Embryonic facial prominence (tissue), 1 donor: ENCODE measurements at regions not wholly inside any gene's neighbourhood (a gene's known extent, or its start where the extent isn't known, plus 50 kb on each side); places are given as distances from the start of the nearest gene placed in this dataset.
A peak's percentile ranks its signal among the peaks of the same experiment; 100 is the strongest.
"Not testable (repeated sequence)": the region's sequence is repeated elsewhere in the genome, so short reads cannot be mapped to it uniquely, and the experiment has no call there.

Experiments
- DNase-seq: peaks from one replicate; pipeline ENCODE4 v3.0.0-alpha.2; 2016; ENCODE audit errors: extremely low spot score

- DNase-seq: no peak
Observed at GRCh38 chr19:13712767-13713201, 51.5 kb upstream of the MRI1 start.

GRCh38 chr19:13707915-13708314, 56.4 kb upstream of the MRI1 start:
- DNase-seq: no peak

DNA sequence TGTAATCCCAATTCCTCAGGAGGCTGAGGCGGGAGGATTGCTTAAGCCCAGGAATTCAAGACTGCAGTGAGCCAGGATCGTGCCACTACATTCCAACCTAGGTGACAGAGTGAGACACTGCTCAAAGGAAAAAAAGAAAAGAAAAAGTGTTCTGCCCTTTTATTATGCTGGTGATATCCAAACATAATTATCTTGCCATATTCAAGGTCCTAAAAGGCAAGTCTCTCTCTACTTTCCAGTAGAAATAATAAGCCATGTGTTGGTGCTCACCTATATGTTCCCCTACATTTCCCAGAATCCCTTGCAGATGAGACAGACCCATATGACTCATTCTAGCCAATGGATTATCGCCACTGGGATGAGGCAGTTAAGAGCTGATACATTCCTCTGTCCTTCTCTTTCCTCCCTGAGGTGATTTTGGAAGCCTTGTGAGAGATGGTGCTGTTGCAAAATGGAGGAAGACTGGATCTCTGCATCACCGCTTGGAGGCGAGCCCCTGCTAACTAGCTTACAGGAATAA, 58.3 kb upstream of the MRI1 start:
- DNase-seq: no peak

DNA sequence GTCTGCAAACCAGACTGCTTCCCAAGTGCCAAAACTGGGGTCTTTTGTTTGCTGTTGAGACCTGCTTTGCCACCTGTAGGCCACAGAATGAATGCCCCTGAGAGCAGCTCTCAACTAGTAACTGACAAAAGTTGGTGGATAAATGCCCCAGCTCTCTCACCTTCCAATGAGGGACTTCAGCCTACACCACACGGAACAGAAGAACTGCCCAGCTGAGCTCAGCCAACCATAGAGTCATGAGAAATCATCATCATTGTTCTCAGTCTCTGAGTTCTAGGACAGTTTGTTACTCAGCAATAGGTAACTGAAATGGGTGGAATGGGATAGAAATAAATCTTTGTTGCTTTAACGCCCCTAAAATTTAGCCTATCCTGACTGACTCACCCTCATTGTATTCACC, 59.1 kb upstream of the MRI1 start:
- DNase-seq: no peak

- DNase-seq: no peak
Observed at GRCh38 chr19:13701624-13702023, 62.7 kb upstream of the MRI1 start.

GRCh38 chr19:13700621-13701020, 63.7 kb upstream of the MRI1 start:
- peak; percentile 13 for DNase-seq

DNA sequence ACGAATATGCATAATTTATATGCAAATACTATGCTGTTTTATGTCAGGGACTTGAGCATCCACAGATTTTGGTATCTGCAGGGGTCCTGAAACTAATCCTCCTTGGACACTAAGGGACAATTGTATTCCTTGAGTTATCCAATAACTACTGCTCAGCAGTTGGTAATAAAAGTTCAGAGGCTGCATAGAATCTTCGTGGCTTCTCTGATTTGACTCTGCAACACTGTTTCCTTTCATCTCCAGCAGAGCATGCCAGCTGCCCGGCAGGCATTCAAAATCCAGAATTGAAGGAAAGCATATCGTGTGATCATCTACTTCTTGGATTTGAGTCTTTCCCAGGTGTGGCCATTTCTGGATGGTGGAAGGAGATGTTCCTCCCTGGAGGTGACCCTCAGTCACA, 64.5 kb upstream of the MRI1 start:
- DNase-seq: no peak

DNA sequence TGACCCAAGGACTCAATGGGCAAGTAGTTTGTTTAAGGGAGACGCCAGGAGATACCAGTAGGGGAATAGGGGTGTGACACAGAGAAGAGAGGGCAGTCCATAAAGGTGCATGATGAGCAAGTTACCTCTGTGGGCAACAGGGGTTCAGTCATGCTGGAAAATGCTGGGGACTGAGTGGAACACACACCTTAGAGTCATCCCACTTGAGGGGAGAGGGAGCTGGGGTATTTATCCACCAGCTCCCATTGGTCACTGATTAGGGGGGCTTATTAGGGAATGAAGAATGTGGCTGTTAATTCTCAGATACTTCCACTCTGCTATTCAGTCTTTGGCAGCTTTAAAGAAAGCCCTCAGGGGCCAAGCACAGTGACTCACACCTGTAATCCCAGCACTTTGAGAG, 67.5 kb upstream of the MRI1 start:
- DNase-seq: no peak

DNA sequence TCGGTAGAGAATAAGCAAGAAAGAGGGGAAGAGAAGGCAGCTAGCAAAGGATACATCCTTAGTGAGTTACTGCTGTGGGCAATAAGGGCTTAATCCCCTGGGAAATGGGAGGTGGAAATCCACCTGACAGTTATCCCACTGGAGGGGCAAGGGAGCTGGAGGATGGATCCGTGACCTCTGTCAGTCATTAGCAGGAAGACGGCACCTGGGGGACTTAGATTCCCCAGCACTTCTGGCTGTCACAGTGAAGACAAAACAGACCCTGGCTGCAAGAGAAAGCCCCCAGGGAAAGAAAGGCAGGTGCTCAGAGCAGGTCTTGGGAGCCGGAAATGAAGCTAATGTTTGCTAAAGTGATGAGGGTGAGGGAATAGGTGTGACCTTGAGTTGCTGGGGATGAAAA, 70.4 kb upstream of the MRI1 start:
- DNase-seq: no peak

DNA sequence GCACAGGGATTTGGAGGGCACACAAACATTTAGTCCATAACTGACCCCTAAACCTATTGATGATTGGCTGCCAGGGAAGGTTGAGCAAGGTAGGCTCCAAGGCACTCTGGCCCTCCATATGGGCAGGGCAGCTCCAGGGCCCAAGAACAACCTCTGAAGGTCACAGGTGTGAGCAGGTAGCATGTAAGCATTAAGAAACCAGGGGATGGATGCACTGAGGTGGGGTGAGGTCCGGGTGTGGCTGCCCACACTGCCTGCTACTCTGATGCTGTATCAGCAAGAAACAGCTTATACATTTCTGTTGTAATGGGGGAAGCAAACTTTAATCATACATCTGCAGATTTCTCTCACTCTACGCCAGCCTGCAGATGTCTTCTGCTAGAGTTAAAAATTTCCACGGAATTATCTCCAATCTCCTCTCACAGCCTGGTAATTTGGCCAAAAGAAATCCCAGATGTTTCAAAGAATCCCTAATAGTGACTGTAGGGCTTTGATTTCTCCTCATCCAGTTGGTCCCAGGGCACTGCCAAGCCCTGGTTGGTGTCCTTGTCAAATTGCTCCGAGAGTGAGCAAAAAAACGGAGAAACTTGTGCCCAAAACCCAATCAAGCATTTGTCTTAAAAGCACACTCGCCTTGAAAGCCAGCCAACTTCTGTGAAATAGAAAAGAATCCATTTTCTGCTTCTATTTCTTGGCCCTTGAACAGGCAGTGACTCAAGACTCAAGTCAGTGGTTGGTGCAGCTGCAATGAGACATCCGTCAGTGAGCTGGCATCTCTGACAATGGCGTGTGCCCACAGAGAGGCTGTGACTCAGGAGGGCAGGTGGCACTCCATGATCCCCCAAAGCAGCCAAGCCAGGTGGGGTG, 72.5 kb upstream of the MRI1 start:
- DNase-seq: no peak

DNA sequence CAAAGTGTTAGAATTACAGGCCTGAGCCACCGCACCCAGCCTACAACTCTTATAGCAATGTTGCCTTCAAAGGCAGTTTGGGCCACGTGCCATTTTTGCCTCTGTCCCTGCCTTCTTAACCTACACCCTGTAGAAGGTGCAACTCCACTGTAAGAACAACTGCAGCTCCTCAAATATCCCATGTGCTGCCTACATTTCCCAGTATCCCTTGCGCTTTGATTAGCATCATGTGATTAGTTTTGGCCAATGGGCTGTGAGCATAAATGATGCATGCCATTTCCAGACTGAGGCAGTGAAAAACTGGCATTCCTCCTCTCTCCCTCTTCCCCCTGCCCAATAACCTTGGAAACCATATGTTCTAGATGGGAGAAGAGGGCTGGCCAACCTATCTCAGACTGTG, 75.2 kb upstream of the MRI1 start:
- DNase-seq: no peak

DNA sequence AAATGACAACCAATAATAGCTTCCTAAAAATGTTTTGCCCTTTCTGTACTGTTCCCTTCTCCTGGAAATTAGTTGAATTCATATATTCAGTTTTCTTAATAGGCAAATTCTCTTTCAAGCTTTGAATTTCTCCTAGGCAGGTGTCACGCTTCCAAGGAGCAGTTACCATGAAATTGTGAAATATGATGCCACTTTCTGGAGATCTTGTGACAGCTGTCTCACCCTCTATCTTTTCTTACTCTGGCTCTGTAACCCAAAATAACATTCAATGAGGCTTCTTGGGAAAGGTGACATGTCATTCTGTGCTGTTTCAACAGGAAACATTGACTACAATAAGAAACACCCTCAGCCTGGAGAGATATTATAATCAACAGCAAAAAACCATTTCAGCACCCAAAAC, 80.3 kb upstream of the MRI1 start:
- no peak for DNase-seq

DNA sequence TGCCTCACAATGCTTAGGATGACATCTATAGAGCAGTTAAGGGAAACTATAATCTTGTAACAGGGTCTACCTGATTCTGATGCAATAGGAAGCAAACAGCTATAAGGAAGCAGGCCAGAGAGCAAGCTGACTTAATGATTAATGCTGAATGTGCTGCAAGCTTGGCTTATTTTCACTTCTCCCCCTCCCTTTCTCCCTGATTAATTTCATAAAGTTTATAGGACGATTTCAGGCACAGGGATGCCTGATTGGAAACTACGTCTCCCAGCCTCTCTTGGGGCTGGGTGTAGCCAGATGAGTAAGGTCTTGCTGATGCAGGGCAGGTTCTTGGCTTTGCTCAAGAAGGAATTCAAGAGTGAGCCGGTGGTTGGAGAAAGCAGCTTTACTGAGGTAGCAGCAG, 82.8 kb upstream of the MRI1 start:
- no peak for DNase-seq

- not testable (repeated sequence) for DNase-seq
Observed at GRCh38 chr19:13680708-13681360, 83.5 kb upstream of the MRI1 start.

DNA sequence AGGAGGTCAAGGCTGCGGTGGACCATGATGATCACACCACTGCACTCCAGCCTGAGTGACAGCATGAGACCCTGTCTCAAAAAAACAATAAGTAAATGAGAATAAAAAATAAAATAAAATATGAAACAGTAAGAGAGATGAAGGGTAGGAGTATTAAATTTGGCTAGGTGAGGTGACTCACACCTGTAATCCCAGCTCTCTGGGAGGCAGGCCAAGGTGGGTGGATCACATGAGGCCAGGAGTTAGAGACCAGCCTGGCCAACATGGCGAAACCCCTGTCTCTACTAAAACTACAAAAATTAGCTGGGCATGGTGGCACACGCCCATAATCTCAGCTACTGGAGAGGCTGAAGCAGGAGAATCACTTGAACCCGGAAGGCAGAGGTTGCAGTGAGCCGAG, 87.4 kb upstream of the MRI1 start:
- DNase-seq: not testable (repeated sequence)

DNA sequence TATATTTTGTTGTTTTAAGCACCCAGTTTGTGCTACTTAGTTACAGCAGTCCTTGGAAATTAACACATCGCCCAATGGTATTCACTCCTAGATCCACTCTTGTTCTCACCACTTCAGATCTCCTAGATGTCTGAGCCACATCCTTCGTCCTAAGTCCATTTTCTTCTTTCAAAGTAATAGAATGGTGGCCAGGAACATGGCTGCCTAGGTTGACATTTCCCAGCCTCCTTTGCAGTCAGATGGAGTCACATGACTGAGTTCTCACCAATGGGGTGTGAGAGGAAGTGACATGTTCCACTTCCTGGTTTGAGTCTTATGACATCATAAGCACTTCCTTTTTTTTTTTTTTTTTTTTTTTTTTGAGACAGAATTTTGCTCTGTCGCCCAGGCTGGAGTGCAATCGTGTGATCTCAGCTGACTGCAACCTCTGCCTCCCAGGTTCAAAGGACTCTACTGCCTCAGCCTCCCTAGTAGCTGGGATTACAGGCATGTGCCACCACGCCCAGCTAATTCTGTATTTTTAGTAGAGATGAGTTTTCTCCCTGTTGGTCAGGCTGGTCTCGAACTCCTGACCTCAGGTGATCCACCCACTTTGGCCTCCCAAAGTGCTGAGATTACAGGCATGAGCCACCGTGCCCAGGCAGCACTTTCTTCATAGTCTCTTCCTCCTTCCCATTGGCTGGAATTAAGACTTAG, 91.7 kb upstream of the MRI1 start:
- not testable (repeated sequence) for DNase-seq

DNA sequence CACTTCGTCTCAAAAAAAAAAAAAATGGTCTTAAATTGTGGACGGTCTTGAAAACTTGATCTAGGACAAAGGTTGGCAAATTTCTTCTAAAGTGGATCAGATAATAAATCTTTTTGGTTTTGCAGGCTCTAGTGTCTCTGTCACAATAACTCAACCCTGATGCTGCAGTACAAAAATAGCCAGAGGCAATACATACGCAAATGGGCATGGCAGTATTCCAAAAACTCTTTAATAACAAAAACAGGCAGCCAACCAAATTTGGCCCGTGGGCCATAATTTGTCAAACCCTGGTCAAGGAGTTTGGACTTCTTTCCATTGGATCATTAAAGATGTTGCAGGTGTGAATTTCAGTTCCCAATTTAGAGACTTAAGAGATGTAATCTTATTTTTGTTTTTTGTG, 93.5 kb upstream of the MRI1 start:
- no peak for DNase-seq

DNA sequence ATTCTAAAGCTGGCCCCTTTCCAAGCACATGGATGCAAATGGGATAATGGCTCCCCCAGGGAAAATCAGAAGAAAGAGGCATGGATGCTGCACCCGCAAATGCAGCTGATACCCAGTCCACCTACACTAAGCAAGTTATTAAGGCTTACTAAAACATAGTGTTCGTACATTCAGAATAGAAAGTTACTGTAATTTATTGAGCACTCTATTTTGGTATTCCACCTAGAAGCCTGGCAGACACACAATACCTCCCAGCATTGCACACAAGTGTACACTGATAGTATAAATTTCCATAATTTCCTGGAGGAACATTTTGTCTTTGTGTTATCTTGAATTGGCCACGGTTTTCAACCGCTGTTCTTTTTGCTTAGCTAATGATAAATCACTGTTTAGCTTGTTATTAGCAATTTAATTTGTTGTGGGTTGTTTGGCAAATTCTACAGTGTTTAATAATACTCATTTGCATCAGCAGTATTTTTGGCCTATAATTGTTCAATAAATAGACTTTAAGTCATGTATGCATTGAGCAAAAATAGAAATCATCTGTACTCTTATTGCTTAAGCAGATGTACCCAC, 94.5 kb upstream of the MRI1 start:
- no peak for DNase-seq

DNA sequence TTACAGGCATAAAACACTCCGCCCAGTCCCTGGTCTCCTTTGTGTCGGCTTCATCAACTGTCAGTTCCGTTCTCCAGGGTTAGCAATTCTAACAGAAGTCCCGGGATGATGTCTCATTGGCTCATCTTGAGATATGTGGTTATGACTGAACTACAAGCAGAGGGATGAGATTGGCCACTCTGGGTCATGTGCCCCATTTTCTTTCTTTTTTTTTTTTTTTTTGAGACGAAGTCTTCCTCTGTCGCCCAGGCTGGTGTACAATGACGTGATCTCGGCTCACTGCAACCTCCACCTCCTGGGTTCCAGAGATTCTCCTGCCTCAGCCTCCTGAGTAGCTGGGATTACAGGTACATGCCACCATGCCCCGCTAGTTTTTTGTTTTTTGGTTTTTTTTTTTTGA, 95.4 kb upstream of the MRI1 start:
- no peak for DNase-seq

DNA sequence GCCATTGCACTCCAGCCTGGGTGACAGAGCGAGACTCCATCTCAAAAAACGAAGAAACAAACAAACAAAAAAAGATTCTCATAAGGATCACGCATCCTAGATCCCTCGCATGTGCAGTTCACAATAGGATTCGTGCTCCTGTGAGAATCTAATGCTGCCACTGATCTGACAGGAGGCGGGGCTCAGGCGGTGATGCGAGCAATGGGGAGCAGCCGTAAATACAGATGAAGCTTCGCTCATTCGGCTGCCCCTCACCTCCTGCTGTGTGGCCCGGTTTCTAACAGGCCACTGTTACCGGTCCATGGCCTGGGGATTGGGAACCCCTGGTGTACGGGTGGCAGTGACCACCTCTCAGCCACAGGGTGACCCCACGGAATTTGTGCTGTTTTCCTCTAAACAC, 98.2 kb upstream of the MRI1 start:
- no peak for DNase-seq

DNA sequence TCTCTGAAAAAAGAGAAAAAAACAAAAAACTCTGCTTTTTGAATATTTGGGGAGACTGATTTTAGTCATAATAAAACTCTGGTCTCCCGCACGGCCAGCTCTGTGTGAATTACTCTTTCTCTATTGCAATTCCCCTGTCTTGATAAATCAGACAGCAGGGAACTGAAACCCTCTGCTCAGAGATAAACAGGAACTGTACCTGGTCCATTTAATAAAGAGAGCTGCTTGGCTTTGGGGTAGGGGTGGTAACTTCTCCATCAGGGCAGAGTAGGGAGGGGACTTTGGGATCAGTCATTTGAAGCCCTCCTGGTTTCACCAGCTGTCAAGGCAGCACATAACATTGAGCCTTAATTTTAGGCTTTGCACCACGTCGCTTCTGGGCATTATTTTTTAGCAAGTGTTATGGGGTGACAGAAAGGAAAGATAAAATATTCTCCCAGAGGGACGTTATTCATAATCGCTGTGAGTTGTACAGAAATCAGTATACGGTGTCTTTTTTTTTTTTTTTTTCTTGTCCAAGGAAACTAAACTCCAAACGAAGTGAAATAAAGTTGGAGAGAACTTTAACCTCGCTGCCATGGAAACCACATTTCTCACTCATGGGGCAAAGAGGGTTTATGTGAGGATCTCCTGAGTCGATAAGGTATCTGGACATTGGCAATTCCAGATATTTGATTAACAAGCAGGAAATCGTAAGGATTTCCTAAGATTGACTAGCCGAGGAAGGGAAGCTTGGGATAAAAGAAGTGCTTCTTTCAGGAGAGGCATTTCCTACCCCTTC, 99.0 kb upstream of the MRI1 start:
- DNase-seq: no peak
